ENCODE measurements at regions not wholly inside any gene's neighbourhood (a gene's known extent, or its start where the extent isn't known, plus 50 kb on each side); places are given as distances from the start of the nearest gene placed in this dataset.

DNA sequence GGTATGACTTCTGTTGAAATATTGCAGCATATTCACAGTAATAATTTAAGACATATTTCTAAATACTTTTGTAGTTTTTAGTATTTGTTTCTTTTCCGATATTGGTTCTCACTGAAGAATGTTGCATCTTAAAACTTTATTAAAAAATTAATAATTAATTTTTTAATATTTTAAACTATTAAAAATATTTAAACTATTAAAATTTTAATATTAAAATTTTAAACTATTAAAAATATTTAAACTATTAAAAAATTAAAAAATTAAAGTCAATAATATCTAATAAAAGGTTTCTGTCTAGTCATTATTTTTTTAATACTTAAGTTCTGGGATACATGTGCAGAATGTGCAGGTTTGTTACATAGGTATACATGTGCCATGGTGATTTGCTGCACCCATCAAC, 149.3 kb upstream of the CCNH start:
- TF ChIP-seq POLR2AphosphoS5 (IDR thresholded peaks at IDR 0.05) (no peak), EP300 (IDR thresholded peaks at IDR 0.05) (no peak), CTCF (IDR thresholded peaks at IDR 0.05) (no peak), POLR2A (IDR thresholded peaks at IDR 0.05) (no peak)
- Histone ChIP-seq H3K9me3 (no peaks in the 10 kb centered on the region), H3K4me1 (no peaks in the 10 kb centered on the region), H3K27ac (no peak overlapping the region), H3K36me3 (no peaks in the 10 kb centered on the region), H3K27me3 (no peaks in the 10 kb centered on the region), H3K4me3 (no peak overlapping the region)
- 97% methylated on average over 1 of the region's 1 CpG for WGBS, 2 donors
- ATAC-seq (ENCODE audit: low FRiP score in 2 of 2) (no peak), DNase-seq (no peak)

DNA sequence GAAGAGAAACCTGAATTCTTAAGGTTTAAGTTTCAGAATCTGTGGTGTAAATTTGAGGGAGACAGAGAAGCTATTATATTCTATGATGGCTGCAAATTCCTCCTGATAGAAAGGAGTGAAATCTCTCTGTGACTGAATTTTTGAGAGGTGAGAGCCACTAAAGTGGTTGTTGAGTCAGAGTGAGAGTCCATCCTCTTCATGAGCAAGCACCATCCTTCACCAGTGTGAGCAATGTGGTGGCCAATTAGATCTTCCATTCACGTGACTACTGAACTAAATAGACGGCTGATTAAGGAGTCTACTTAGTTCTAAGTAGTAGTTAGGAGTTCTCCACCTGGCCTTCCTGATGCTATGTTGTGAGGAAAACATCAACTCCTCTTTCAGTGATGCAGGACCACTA, 147.8 kb upstream of the CCNH start:
- ATAC-seq (ENCODE audit: low FRiP score in 2 of 2) (no peak), DNase-seq (no peak)
- Histone ChIP-seq H3K4me3 (no peak overlapping the region), H3K9me3 (no peaks in the 10 kb centered on the region), H3K27ac (no peak overlapping the region), H3K4me1 (no peaks in the 10 kb centered on the region), H3K36me3 (no peaks in the 10 kb centered on the region), H3K27me3 (no peaks in the 10 kb centered on the region)
- TF ChIP-seq POLR2AphosphoS5 (IDR thresholded peaks at IDR 0.05) (no peak), EP300 (IDR thresholded peaks at IDR 0.05) (no peak)
- 59 to 98% methylated on average over 2 of the region's 2 CpGs for WGBS, 2 donors

- WGBS, 2 donors = 45 to 79% methylated on average over 1 of the region's 1 CpG
- Histone ChIP-seq H3K9me3 (no peaks in the 10 kb centered on the region), H3K4me1 (no peaks in the 10 kb centered on the region), H3K27ac (no peak overlapping the region), H3K27me3 (no peaks in the 10 kb centered on the region), H3K36me3 (no peaks in the 10 kb centered on the region), H3K4me3 (no peak overlapping the region)
- DNase-seq (no peak), ATAC-seq (ENCODE audit: low FRiP score in 2 of 2) (no peak)
- TF ChIP-seq CTCF (IDR thresholded peaks at IDR 0.05) (no peak), POLR2A (IDR thresholded peaks at IDR 0.05) (no peak), EP300 (IDR thresholded peaks at IDR 0.05) (no peak), POLR2AphosphoS5 (IDR thresholded peaks at IDR 0.05) (no peak)
Measured at GRCh38 chr5:87551911-87552310, 139.2 kb upstream of the CCNH start.

DNA sequence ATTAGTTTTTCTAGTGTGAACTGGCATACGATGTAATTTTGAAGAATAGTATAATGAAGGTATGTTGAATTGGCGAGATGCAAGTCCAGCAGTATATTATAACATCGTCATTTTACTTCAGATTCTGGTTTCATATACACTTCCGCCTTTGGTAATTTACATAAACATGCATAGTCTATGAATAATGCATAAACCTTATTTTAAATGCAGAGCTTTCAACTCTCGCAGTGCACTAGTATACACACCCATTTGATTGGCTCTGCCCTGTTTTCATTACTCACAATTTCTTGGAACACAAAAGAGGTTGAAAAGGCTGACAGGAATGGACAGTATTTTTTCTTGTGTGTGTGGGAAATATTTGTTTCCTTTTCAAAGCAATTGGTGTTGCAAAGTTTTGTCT, 128.9 kb upstream of the CCNH start:
- peak in 1 of 2 donors; percentile 68 for ATAC-seq (ENCODE audit: low FRiP score in 2 of 2)
- Histone ChIP-seq H3K9me3 (no peaks in the 10 kb centered on the region), H3K27me3 (no peaks in the 10 kb centered on the region), H3K4me3 (no peak overlapping the region), H3K4me1 (no peaks in the 10 kb centered on the region), H3K27ac (no peak overlapping the region), H3K36me3 (no peaks in the 10 kb centered on the region)
- DNase-seq = no peak
- WGBS, 2 donors = 79 to 81% methylated on average over 5 of the region's 5 CpGs
- TF ChIP-seq EP300 (IDR thresholded peaks at IDR 0.05) = no peak
- no peak for TF ChIP-seq POLR2AphosphoS5 (IDR thresholded peaks at IDR 0.05)
- no peak for TF ChIP-seq CTCF (IDR thresholded peaks at IDR 0.05)
- no peak for TF ChIP-seq POLR2A (IDR thresholded peaks at IDR 0.05)

- DNase-seq (no peak), ATAC-seq (ENCODE audit: low FRiP score in 2 of 2) (peak in 1 of 2 donors; percentile 93)
- no peaks in the 10 kb centered on the region for H3K4me1 ChIP-seq
- H3K9me3 ChIP-seq = no peaks in the 10 kb centered on the region
- H3K27ac ChIP-seq = no peak overlapping the region
- no peak for TF ChIP-seq POLR2A (IDR thresholded peaks at IDR 0.05)
- TF ChIP-seq EP300 (IDR thresholded peaks at IDR 0.05) = no peak
- TF ChIP-seq POLR2AphosphoS5 (IDR thresholded peaks at IDR 0.05) = no peak
- TF ChIP-seq CTCF (IDR thresholded peaks at IDR 0.05) = no peak
- no peak overlapping the region for H3K4me3 ChIP-seq
- H3K27me3 ChIP-seq = no peaks in the 10 kb centered on the region
- 54 to 62% methylated on average over 1 of the region's 1 CpG for WGBS, 2 donors
- no peaks in the 10 kb centered on the region for H3K36me3 ChIP-seq
Measured at GRCh38 chr5:87541033-87541432, 128.3 kb upstream of the CCNH start.
